Upper lobe of left lung (tissue), 6 donors: ENCODE measurements at regions not wholly inside any gene's neighbourhood (a gene's known extent, or its start where the extent isn't known, plus 50 kb on each side); places are given as distances from the start of the nearest gene placed in this dataset.

Source experiments
- ATAC-seq, 2 donors: fragments of 200-7000 bp; cut with Tn5 transposase; one replicate each; pipeline ENCODE4 v1.9.1; 2022; ENCODE audit warnings: mild to moderate bottlenecking in 2 of 2, moderate library complexity in 2 of 2; ENCODE audit not compliant: low FRiP score in 2 of 2
- DNase-seq, 2 donors: peaks; one replicate each; pipeline ENCODE4 v3.0.0-alpha.2; 2019 to 2020
- H3K27ac ChIP-seq, 4 donors: fragments of 200-600 bp; sonication (generic); one replicate each; pipeline ENCODE4 v1.5.1; 2016 to 2019
- H3K27me3 ChIP-seq, 4 donors: fragments of 200-600 bp; sonication (generic); one replicate each; pipeline ENCODE4 v1.5.1; 2017 to 2019
- H3K36me3 ChIP-seq, 4 donors: fragments of 200-600 bp; sonication (generic); one replicate each; pipeline ENCODE4 v1.5.1; 2016 to 2019
- H3K4me1 ChIP-seq, 4 donors: fragments of 200-600 bp; sonication (generic); one replicate each; pipeline ENCODE4 v1.5.1; 2018 to 2019
- H3K4me3 ChIP-seq, 4 donors: fragments of 200-600 bp; sonication (generic); one replicate each; pipeline ENCODE4 v1.5.1; 2017 to 2019; ENCODE audit warnings: mild to moderate bottlenecking in 2 of 4, moderate library complexity in 1 of 4
- H3K9me3 ChIP-seq, 4 donors: fragments of 200-600 bp; sonication (generic); one replicate each; pipeline ENCODE4 v1.5.1; 2018 to 2019
- CTCF ChIP-seq, 6 experiments: fragments of 450-650 bp in 4 of 6; fragments of 200-600 bp in 2 of 6; sonication (generic) in 2 of 6; IDR thresholded peaks; one replicate each; pipeline ENCODE4 v1.5.1; 2016 to 2019; ENCODE audit warnings: antibody characterized with exemption in 6 of 6
- EP300 ChIP-seq, 4 donors: sonication (generic); formaldehyde crosslinking; IDR thresholded peaks; one replicate each; pipeline ENCODE4 v1.5.1; 2017; ENCODE audit warnings: antibody characterized with exemption in 4 of 4, control low read depth in 2 of 4
- POLR2A ChIP-seq, 4 donors: fragments of 450-650 bp; IDR thresholded peaks; one replicate each; pipeline ENCODE4 v1.5.1; 2016 to 2017; ENCODE audit warnings: antibody characterized with exemption in 4 of 4, mild to moderate bottlenecking in 2 of 4
- POLR2AphosphoS5 ChIP-seq, 2 donors: sonication (generic); formaldehyde crosslinking; IDR thresholded peaks; one replicate each; pipeline ENCODE4 v1.5.1; 2017; ENCODE audit warnings: antibody characterized with exemption in 2 of 2
- WGBS, 2 donors: methylation state at CpG; one replicate each; pipeline ENCODE4 v1.1.5; 2017 to 2018; 5-methylcytosine and 5-hydroxymethylcytosine counted together
- donor health status: DM: no; HTN: no; CAD: no; lungs with moderate emphysema.
- donor health status: DM: no; HTN: yes; CAD: no; lungs with severe emphysema.

- WGBS, 2 donors, result 95 to 97% methylated on average over 6 of the region's 6 CpGs
- TF ChIP-seq EP300 (IDR thresholded peaks at IDR 0.05), result no peak
- TF ChIP-seq POLR2A (IDR thresholded peaks at IDR 0.05), result no peak
- no peak for TF ChIP-seq POLR2AphosphoS5 (IDR thresholded peaks at IDR 0.05)
- no peak for TF ChIP-seq CTCF (IDR thresholded peaks at IDR 0.05)
- Histone ChIP-seq H3K9me3 (no peaks in the 10 kb centered on the region), H3K4me1 (no peaks in the 10 kb centered on the region), H3K36me3 (no peaks in the 10 kb centered on the region), H3K27me3 (no peaks in the 10 kb centered on the region), H3K4me3 (no peak overlapping the region), H3K27ac (no peak overlapping the region)
- DNase-seq (no peak), ATAC-seq (no peak)
Measured at GRCh38 chr10:91137011-91137643, 83.3 kb upstream of the PCGF5 start.

DNA sequence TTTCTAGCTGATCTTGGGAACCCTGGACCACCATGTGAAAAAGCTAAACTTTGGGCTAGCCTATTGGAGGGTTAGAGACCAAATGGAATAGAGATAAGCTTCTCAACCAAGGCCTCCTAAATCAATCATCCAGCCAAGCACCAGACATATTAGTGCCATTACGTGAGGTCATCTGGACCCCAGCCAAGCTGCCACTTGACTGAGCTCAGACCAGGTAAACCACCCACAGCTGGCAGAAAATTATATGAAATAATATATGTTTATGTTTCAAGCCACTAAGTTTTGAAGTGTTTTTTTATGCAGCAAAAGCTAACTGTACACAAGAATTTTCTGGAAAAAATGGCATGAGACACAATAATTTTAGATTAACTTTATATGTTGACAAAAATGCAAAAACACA lies 82.6 kb upstream of the PCGF5 start:
- TF ChIP-seq POLR2AphosphoS5 (IDR thresholded peaks at IDR 0.05) (no peak), EP300 (IDR thresholded peaks at IDR 0.05) (no peak), POLR2A (IDR thresholded peaks at IDR 0.05) (no peak), CTCF (IDR thresholded peaks at IDR 0.05) (no peak)
- ATAC-seq (no peak), DNase-seq (no peak)
- Histone ChIP-seq H3K9me3 (no peaks in the 10 kb centered on the region), H3K36me3 (no peaks in the 10 kb centered on the region), H3K4me1 (no peaks in the 10 kb centered on the region), H3K4me3 (no peak overlapping the region), H3K27me3 (no peaks in the 10 kb centered on the region), H3K27ac (no peak overlapping the region)
- WGBS, 2 donors, result 63 to 64% methylated on average over 1 of the region's 1 CpG

- WGBS, 2 donors, result 68 to 74% methylated on average over 6 of the region's 6 CpGs
- TF ChIP-seq EP300 (IDR thresholded peaks at IDR 0.05) (no peak), CTCF (IDR thresholded peaks at IDR 0.05) (no peak), POLR2A (IDR thresholded peaks at IDR 0.05) (no peak)
- ATAC-seq, result no peak
- Histone ChIP-seq H3K4me1 (no peaks in the 10 kb centered on the region), H3K27ac (no peak overlapping the region), H3K36me3 (no peaks in the 10 kb centered on the region), H3K4me3 (no peak overlapping the region), H3K9me3 (no peaks in the 10 kb centered on the region), H3K27me3 (no peaks in the 10 kb centered on the region)
- no peak for DNase-seq
Measured at GRCh38 chr10:91140995-91141549, 79.4 kb upstream of the PCGF5 start.

DNA sequence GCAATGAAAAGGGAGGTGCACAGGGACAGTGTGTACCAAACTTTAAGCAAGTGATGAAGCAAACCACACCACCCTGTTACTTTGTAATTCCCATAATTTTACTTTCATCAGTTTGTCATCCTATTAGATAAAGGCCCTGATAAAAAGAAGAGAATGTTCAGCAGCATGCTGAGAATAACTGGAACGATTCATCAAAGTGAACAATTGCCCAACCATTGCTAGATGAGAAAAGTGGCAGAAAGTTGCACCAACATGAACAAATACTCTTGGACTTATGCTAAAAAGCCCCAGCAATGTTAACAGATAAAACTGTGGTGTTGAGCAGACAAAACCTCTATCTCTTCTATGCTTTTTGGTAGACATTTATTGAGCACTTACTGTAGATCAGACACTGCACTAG lies 75.5 kb upstream of the PCGF5 start:
- Histone ChIP-seq H3K4me1 (no peaks in the 10 kb centered on the region), H3K36me3 (no peaks in the 10 kb centered on the region), H3K4me3 (no peak overlapping the region), H3K27ac (no peak overlapping the region), H3K9me3 (no peaks in the 10 kb centered on the region), H3K27me3 (no peaks in the 10 kb centered on the region)
- ATAC-seq (no peak), DNase-seq (no peak)
- no peak for TF ChIP-seq POLR2A (IDR thresholded peaks at IDR 0.05)
- no peak for TF ChIP-seq CTCF (IDR thresholded peaks at IDR 0.05)
- no peak for TF ChIP-seq EP300 (IDR thresholded peaks at IDR 0.05)
- TF ChIP-seq POLR2AphosphoS5 (IDR thresholded peaks at IDR 0.05), result no peak
- WGBS, 2 donors, result 33 to 87% methylated on average over 1 of the region's 1 CpG

DNA sequence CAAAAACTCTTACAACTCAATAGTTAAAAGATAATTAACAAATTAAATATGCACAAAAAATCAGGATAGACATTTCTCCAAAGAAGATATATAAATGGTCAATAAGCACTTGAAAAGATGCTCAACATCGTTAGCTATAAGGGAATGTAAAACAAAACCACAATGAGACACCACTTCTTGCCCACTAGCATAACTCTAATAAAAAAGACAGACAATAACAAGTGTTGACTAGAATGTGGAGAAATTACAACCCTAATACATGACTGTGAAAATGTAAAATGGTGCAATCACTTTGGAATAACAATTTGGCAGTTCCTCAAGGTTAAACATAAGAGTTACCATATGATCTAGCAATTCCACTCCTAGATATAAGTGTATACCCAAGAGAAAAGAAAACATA lies 74.3 kb upstream of the PCGF5 start:
- WGBS, 2 donors, result 81 to 84% methylated on average over 1 of the region's 1 CpG
- no peak for DNase-seq

More for the DNA sequence above, 74.3 kb upstream of the PCGF5 start:
- H3K36me3 ChIP-seq, result no peaks in the 10 kb centered on the region
- TF ChIP-seq CTCF (IDR thresholded peaks at IDR 0.05) (no peak), EP300 (IDR thresholded peaks at IDR 0.05) (no peak), POLR2A (IDR thresholded peaks at IDR 0.05) (no peak), POLR2AphosphoS5 (IDR thresholded peaks at IDR 0.05) (no peak)
- H3K4me1 ChIP-seq, result no peaks in the 10 kb centered on the region
- H3K27me3 ChIP-seq, result no peaks in the 10 kb centered on the region
- no peak overlapping the region for H3K4me3 ChIP-seq
- H3K9me3 ChIP-seq, result no peaks in the 10 kb centered on the region
- no peak for ATAC-seq
- no peak overlapping the region for H3K27ac ChIP-seq
